SK-N-SH treated with all-trans-retinoic acid at 6 μM for 48 hours (cell line): ENCODE measurements at regions not wholly inside any gene's neighbourhood (a gene's known extent, or its start where the extent isn't known, plus 50 kb on each side); places are given as distances from the start of the nearest gene placed in this dataset.

ENCODE experiments used
- CSDC2 ChIP-seq: fragments of 250-450 bp; sonication (Bioruptor Pico); IDR thresholded peaks from 2 replicates; pipeline ENCODE4 v1.5.0; 2020; ENCODE audit warnings: mild to moderate bottlenecking, moderate library complexity
- OSR1 ChIP-seq: fragments of 250-450 bp; sonication (Bioruptor Pico); IDR thresholded peaks from 2 replicates; pipeline ENCODE4 v1.8.0; 2022; ENCODE audit warnings: moderate library complexity, mild to moderate bottlenecking, inconsistent platforms
- TF ChIP-seq, protein P1 (sequence below): fragments of 250-450 bp; sonication (Bioruptor Pico); IDR thresholded peaks from 2 replicates; pipeline ENCODE4 v1.5.1; 2020; ENCODE audit warnings: low read depth, mild to moderate bottlenecking, moderate library complexity

DNA sequence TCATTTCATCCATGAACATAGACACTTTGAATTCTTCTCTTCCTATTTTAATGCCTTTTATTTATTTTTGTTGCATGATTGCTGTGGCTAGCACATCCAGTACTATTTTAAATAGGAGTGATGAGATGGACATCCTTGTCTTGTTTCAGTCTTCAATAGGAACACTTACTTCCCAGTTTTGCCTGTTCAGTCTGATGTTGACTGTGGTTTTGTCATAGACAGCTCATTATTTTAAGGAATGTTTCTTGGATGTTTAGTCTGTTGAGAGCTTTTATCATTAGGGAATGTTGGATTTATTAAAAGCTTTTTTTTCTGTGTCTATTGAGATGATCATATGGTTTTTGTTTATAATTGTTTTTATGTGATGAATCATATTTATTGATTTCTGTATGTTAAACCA is 586.6 kb downstream of the SLITRK1 start:
- TF ChIP-seq CSDC2 (CRISPR knock-in tag) (no peak), OSR1 (CRISPR knock-in tag) (no peak)
- TF ChIP-seq, protein P1, sequence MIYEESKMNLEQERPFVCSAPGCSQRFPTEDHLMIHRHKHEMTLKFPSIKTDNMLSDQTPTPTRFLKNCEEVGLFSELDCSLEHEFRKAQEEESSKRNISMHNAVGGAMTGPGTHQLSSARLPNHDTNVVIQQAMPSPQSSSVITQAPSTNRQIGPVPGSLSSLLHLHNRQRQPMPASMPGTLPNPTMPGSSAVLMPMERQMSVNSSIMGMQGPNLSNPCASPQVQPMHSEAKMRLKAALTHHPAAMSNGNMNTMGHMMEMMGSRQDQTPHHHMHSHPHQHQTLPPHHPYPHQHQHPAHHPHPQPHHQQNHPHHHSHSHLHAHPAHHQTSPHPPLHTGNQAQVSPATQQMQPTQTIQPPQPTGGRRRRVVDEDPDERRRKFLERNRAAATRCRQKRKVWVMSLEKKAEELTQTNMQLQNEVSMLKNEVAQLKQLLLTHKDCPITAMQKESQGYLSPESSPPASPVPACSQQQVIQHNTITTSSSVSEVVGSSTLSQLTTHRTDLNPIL (CRISPR knock-in tag): no peak
